ENCODE measurements at regions not wholly inside any gene's neighbourhood (a gene's known extent, or its start where the extent isn't known, plus 50 kb on each side); places are given as distances from the start of the nearest gene placed in this dataset.
"Not testable (repeated sequence)": the region's sequence is repeated elsewhere in the genome, so short reads cannot be mapped to it uniquely, and the experiment has no call there.

GRCh38 chr3:186451371-186451770 is 89.3 kb upstream of the DGKG start:
- Histone ChIP-seq H3K27ac (no peak overlapping the region), H3K36me3 (no peaks in the 10 kb centered on the region), H3K9me3 (no peaks in the 10 kb centered on the region), H3K4me3 (no peak overlapping the region), H3K4me1 (peaks cover 0 to under 1% (median 0%) of the 10 kb centered on the region in 12 donors), H3K27me3 (no peaks in the 10 kb centered on the region)
- 90 to 94% (median 92%) methylated on average over 6 of the region's 6 CpGs for WGBS, 4 donors
- ATAC-seq (no peak), DNase-seq (no peak)
- TF ChIP-seq POLR2A (IDR thresholded peaks at IDR 0.05) (no peak), CTCF (IDR thresholded peaks at IDR 0.05) (no peak)
- intact Hi-C loops (cut with DNase I), result no loop called here

GRCh38 chr3:186444974-186445373 is 82.9 kb upstream of the DGKG start:
- H3K27ac ChIP-seq, result no peak overlapping the region
- H3K9me3 ChIP-seq, result no peaks in the 10 kb centered on the region
- DNase-seq (no peak), ATAC-seq (no peak)
- 75 to 87% (median 79%) methylated on average over 7 of the region's 7 CpGs for WGBS, 4 donors
- H3K36me3 ChIP-seq, result no peaks in the 10 kb centered on the region
- peaks cover 0 to 17% (median 0%) of the 10 kb centered on the region in 12 donors for H3K4me1 ChIP-seq
- intact Hi-C loops (cut with DNase I), result loop anchor here in 1 of 10 donors (10.0 kb wide), 1 partner anchor 80 kb away; the partner anchor contains the start of gene DGKG
- H3K4me3 ChIP-seq, result no peak overlapping the region
- H3K27me3 ChIP-seq, result no peaks in the 10 kb centered on the region
- no peak for TF ChIP-seq CTCF (IDR thresholded peaks at IDR 0.05)
- TF ChIP-seq POLR2A (IDR thresholded peaks at IDR 0.05), result no peak

- intact Hi-C loops (cut with DNase I), result loop anchor here in 1 of 10 donors (10.0 kb wide), 1 partner anchor 79 kb away; the partner anchor contains the start of gene DGKG
- no peak for TF ChIP-seq CTCF (IDR thresholded peaks at IDR 0.05)
- TF ChIP-seq POLR2A (IDR thresholded peaks at IDR 0.05), result no peak
- peaks cover 0 to 17% (median 0%) of the 10 kb centered on the region in 12 donors for H3K4me1 ChIP-seq
- H3K27ac ChIP-seq, result no peak overlapping the region
- ATAC-seq, result no peak
- H3K4me3 ChIP-seq, result no peak overlapping the region
- H3K9me3 ChIP-seq, result no peaks in the 10 kb centered on the region
- H3K27me3 ChIP-seq, result no peaks in the 10 kb centered on the region
- no peak for DNase-seq
- no peaks in the 10 kb centered on the region for H3K36me3 ChIP-seq
Measured at GRCh38 chr3:186444288-186444687, 82.3 kb upstream of the DGKG start.

GRCh38 chr3:186442979-186443378 is 80.9 kb upstream of the DGKG start:
- WGBS, 4 donors, result 85 to 90% (median 90%) methylated on average over 9 of the region's 9 CpGs
- peaks cover 0 to 17% (median 0%) of the 10 kb centered on the region in 12 donors for H3K4me1 ChIP-seq
- not testable (repeated sequence) for H3K4me3 ChIP-seq, H3K27me3 ChIP-seq, H3K36me3 ChIP-seq, DNase-seq, ATAC-seq, H3K9me3 ChIP-seq
- intact Hi-C loops (cut with DNase I), result loop anchor here in 1 of 10 donors (10.0 kb wide), 1 partner anchor 78 kb away; the partner anchor contains the start of gene DGKG
- peak overlapping the region in 3 of 12 donors; percentile 19 to 59 (median 55) for H3K27ac ChIP-seq

- ATAC-seq (peak; percentile 92 to 96 (median 94)), DNase-seq (peak in 4 of 5 donors; percentile 66 to 79 (median 69))
- Histone ChIP-seq H3K27ac (peak overlapping the region in 8 of 12 donors; percentile 4 to 89 (median 73)), H3K4me3 (no peak overlapping the region), H3K27me3 (no peaks in the 10 kb centered on the region), H3K9me3 (no peaks in the 10 kb centered on the region), H3K4me1 (peaks cover 0 to 17% (median 0%) of the 10 kb centered on the region in 12 donors), H3K36me3 (no peaks in the 10 kb centered on the region)
- 17 to 46% (median 27%) methylated on average over 2 of the region's 2 CpGs for WGBS, 4 donors
- TF ChIP-seq CTCF (IDR thresholded peaks at IDR 0.05) (no peak), POLR2A (IDR thresholded peaks at IDR 0.05) (no peak)
- intact Hi-C loops (cut with DNase I), result loop anchor here in 1 of 10 donors (10.0 kb wide), 1 partner anchor 77 kb away; the partner anchor contains the start of gene DGKG
Measured at GRCh38 chr3:186442162-186442561, 80.1 kb upstream of the DGKG start.

Data from heart left ventricle (tissue), 16 donors.